Tibial nerve (tissue), 4 donors: ENCODE measurements at regions not wholly inside any gene's neighbourhood (a gene's known extent, or its start where the extent isn't known, plus 50 kb on each side); places are given as distances from the start of the nearest gene placed in this dataset.

Source experiments
- CTCF ChIP-seq, 5 experiments: fragments of 200-600 bp in 3 of 5; fragments of 450-650 bp in 2 of 5; sonication (generic) in 3 of 5; IDR thresholded peaks; one replicate each; pipeline ENCODE4 v1.5.1; 2016 to 2019; ENCODE audit warnings: antibody characterized with exemption in 5 of 5, mild to moderate bottlenecking in 3 of 5, moderate library complexity in 2 of 5
- EP300 ChIP-seq, 2 donors: sonication (generic); formaldehyde crosslinking; IDR thresholded peaks; one replicate each; pipeline ENCODE4 v1.6.1; 2017; ENCODE audit warnings: antibody characterized with exemption in 2 of 2, mild to moderate bottlenecking in 1 of 2

DNA sequence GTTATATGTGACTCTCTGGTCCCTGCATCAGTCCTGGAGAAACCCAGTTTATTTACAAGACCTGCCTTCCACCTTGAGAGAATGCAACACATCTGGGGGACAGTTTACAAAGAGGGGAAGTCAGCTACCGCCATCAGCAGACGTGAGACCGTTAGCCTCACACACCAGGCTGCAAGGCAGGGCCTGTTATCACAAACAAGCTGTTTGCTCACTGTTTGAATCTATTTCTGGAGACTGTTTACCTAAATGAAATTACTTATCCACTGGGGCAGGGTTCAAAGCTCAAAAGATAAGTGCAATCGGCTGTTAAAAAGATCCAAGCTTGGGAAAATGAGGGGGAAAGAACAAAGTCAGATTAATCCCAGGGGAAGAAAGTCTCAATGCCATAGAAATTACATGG, 134.4 kb downstream of the ZNF281 start:
- TF ChIP-seq EP300 (IDR thresholded peaks at IDR 0.05), result no peak
- no peak for TF ChIP-seq CTCF (IDR thresholded peaks at IDR 0.05)
